ENCODE measurements at regions not wholly inside any gene's neighbourhood (a gene's known extent, or its start where the extent isn't known, plus 50 kb on each side); places are given as distances from the start of the nearest gene placed in this dataset.

- Histone ChIP-seq H3K4me1 (ENCODE audit: insufficient read depth, low read length) (no peaks in the 10 kb centered on the region), H3K27ac (ENCODE audit: low read depth, low read length) (no peak overlapping the region), H4K20me1 (ENCODE audit: insufficient read depth, low read length) (no peaks in the 10 kb centered on the region), H3K4me3 (ENCODE audit: insufficient read depth, low read length) (no peak overlapping the region), H3K27me3 (ENCODE audit: insufficient read depth, low read length) (no peaks in the 10 kb centered on the region), H3K36me3 (ENCODE audit: insufficient read depth, low read length) (no peaks in the 10 kb centered on the region), H3K79me2 (ENCODE audit: insufficient read depth, low read length) (no peaks in the 10 kb centered on the region), H3K4me2 (ENCODE audit: insufficient read depth, low read length) (no peak overlapping the region), H2AFZ (ENCODE audit: low read length) (no peak overlapping the region), H3K9me3 (ENCODE audit: low read depth, low read length) (no peaks in the 10 kb centered on the region)
- DNase-seq (ENCODE audit: insufficient read length, low spot score, missing footprints): no peak
- no peak for TF ChIP-seq CTCF (IDR thresholded peaks at IDR 0.05; ENCODE audit: extremely low read depth, low read depth, low read length)
Measured at GRCh38 chr4:59647011-59647410, 1553.1 kb upstream of the ADGRL3 start.

- DNase-seq (ENCODE audit: insufficient read length, low spot score, missing footprints): no peak
Measured at GRCh38 chr4:59647500-59647899, 1552.6 kb upstream of the ADGRL3 start.

GRCh38 chr4:59650861-59651260, 1549.3 kb upstream of the ADGRL3 start:
- H3K4me2 ChIP-seq (ENCODE audit: insufficient read depth, low read length): no peak overlapping the region
- TF ChIP-seq CTCF (IDR thresholded peaks at IDR 0.05; ENCODE audit: extremely low read depth, low read depth, low read length): no peak
- no peaks in the 10 kb centered on the region for H3K79me2 ChIP-seq (ENCODE audit: insufficient read depth, low read length)

More at GRCh38 chr4:59647500-59647899, 1552.6 kb upstream of the ADGRL3 start:
- Histone ChIP-seq H2AFZ (ENCODE audit: low read length) (no peak overlapping the region), H3K4me2 (ENCODE audit: insufficient read depth, low read length) (no peak overlapping the region), H3K4me3 (ENCODE audit: insufficient read depth, low read length) (no peak overlapping the region), H3K27me3 (ENCODE audit: insufficient read depth, low read length) (no peaks in the 10 kb centered on the region), H3K4me1 (ENCODE audit: insufficient read depth, low read length) (no peaks in the 10 kb centered on the region), H3K9me3 (ENCODE audit: low read depth, low read length) (no peaks in the 10 kb centered on the region), H3K36me3 (ENCODE audit: insufficient read depth, low read length) (no peaks in the 10 kb centered on the region), H3K79me2 (ENCODE audit: insufficient read depth, low read length) (no peaks in the 10 kb centered on the region), H3K27ac (ENCODE audit: low read depth, low read length) (no peak overlapping the region), H4K20me1 (ENCODE audit: insufficient read depth, low read length) (no peaks in the 10 kb centered on the region)
- TF ChIP-seq CTCF (IDR thresholded peaks at IDR 0.05; ENCODE audit: extremely low read depth, low read depth, low read length): no peak

GRCh38 chr4:59655996-59656395, 1544.1 kb upstream of the ADGRL3 start:
- no peaks in the 10 kb centered on the region for H4K20me1 ChIP-seq (ENCODE audit: insufficient read depth, low read length)
- H3K4me1 ChIP-seq (ENCODE audit: insufficient read depth, low read length): no peaks in the 10 kb centered on the region
- H3K9me3 ChIP-seq (ENCODE audit: low read depth, low read length): peaks cover 7% of the 10 kb centered on the region
- H3K4me2 ChIP-seq (ENCODE audit: insufficient read depth, low read length): no peak overlapping the region
- no peaks in the 10 kb centered on the region for H3K27me3 ChIP-seq (ENCODE audit: insufficient read depth, low read length)
- H3K79me2 ChIP-seq (ENCODE audit: insufficient read depth, low read length): no peaks in the 10 kb centered on the region
- TF ChIP-seq CTCF (IDR thresholded peaks at IDR 0.05; ENCODE audit: extremely low read depth, low read depth, low read length): no peak
- H3K27ac ChIP-seq (ENCODE audit: low read depth, low read length): no peak overlapping the region
- DNase-seq (ENCODE audit: insufficient read length, low spot score, missing footprints): no peak
- H3K4me3 ChIP-seq (ENCODE audit: insufficient read depth, low read length): no peak overlapping the region
- H2AFZ ChIP-seq (ENCODE audit: low read length): no peak overlapping the region
- H3K36me3 ChIP-seq (ENCODE audit: insufficient read depth, low read length): no peaks in the 10 kb centered on the region

More at GRCh38 chr4:59650861-59651260, 1549.3 kb upstream of the ADGRL3 start:
- Histone ChIP-seq H3K4me3 (ENCODE audit: insufficient read depth, low read length) (no peak overlapping the region), H3K4me1 (ENCODE audit: insufficient read depth, low read length) (no peaks in the 10 kb centered on the region), H3K27me3 (ENCODE audit: insufficient read depth, low read length) (no peaks in the 10 kb centered on the region), H4K20me1 (ENCODE audit: insufficient read depth, low read length) (no peaks in the 10 kb centered on the region), H3K9me3 (ENCODE audit: low read depth, low read length) (peaks cover 2% of the 10 kb centered on the region), H3K36me3 (ENCODE audit: insufficient read depth, low read length) (no peaks in the 10 kb centered on the region), H2AFZ (ENCODE audit: low read length) (no peak overlapping the region), H3K27ac (ENCODE audit: low read depth, low read length) (no peak overlapping the region)
- DNase-seq (ENCODE audit: insufficient read length, low spot score, missing footprints): no peak

Data from osteoblast (primary cell).